CD4-positive, alpha-beta T cell treated with Interleukin-10 for 1 hour (primary cell): ENCODE measurements at regions not wholly inside any gene's neighbourhood (a gene's known extent, or its start where the extent isn't known, plus 50 kb on each side); places are given as distances from the start of the nearest gene placed in this dataset.
"Not testable (repeated sequence)": the region's sequence is repeated elsewhere in the genome, so short reads cannot be mapped to it uniquely, and the experiment has no call there.

Experiments
- DNase-seq: peaks from one replicate; pipeline ENCODE4 v3.0.0-alpha.2; 2020

GRCh38 chr1:4175566-4176405 lies 275.7 kb upstream of the C1orf174 start:
- DNase-seq, result no peak

- DNase-seq, result no peak
Measured at GRCh38 chr1:4176841-4177240, 276.8 kb upstream of the C1orf174 start.

GRCh38 chr1:4177425-4178150 lies 277.5 kb upstream of the C1orf174 start:
- DNase-seq, result no peak

- no peak for DNase-seq
Measured at GRCh38 chr1:4178501-4179113, 278.5 kb upstream of the C1orf174 start.

GRCh38 chr1:4179914-4180735 lies 280.1 kb upstream of the C1orf174 start:
- no peak for DNase-seq

- not testable (repeated sequence) for DNase-seq
Measured at GRCh38 chr1:4186486-4186885, 286.4 kb upstream of the C1orf174 start.

- no peak for DNase-seq
Measured at GRCh38 chr1:4203501-4203900, 303.4 kb upstream of the C1orf174 start.

- DNase-seq, result no peak
Measured at GRCh38 chr1:4207183-4207582, 307.1 kb upstream of the C1orf174 start.

GRCh38 chr1:4207842-4208692 lies 308.0 kb upstream of the C1orf174 start:
- DNase-seq, result no peak

GRCh38 chr1:4210043-4210442 lies 310.0 kb upstream of the C1orf174 start:
- DNase-seq, result no peak

- DNase-seq, result no peak
Measured at GRCh38 chr1:4212796-4213195, 312.7 kb upstream of the C1orf174 start.

- DNase-seq, result no peak
Measured at GRCh38 chr1:4213366-4213973, 313.4 kb upstream of the C1orf174 start.

- DNase-seq, result no peak
Measured at GRCh38 chr1:4214826-4215225, 314.8 kb upstream of the C1orf174 start.

- no peak for DNase-seq
Measured at GRCh38 chr1:4215391-4215790, 315.3 kb upstream of the C1orf174 start.

- no peak for DNase-seq
Measured at GRCh38 chr1:4216231-4216630, 316.2 kb upstream of the C1orf174 start.

- DNase-seq, result no peak
Measured at GRCh38 chr1:4218619-4219018, 318.5 kb upstream of the C1orf174 start.

GRCh38 chr1:4219111-4219510 lies 319.0 kb upstream of the C1orf174 start:
- DNase-seq, result no peak

GRCh38 chr1:4219826-4220225 lies 319.8 kb upstream of the C1orf174 start:
- no peak for DNase-seq

- DNase-seq, result no peak
Measured at GRCh38 chr1:4220362-4220761, 320.3 kb upstream of the C1orf174 start.

GRCh38 chr1:4221107-4221506 lies 321.0 kb upstream of the C1orf174 start:
- DNase-seq, result no peak

GRCh38 chr1:4224684-4225467 lies 324.8 kb upstream of the C1orf174 start:
- no peak for DNase-seq
